ENCODE measurements at regions not wholly inside any gene's neighbourhood (a gene's known extent, or its start where the extent isn't known, plus 50 kb on each side); places are given as distances from the start of the nearest gene placed in this dataset.

GRCh38 chr10:76719006-76719405 is 918.6 kb downstream of the KCNMA1 start:
- Histone ChIP-seq H3K9me3 (ENCODE audit: low read depth, low read length, poor library complexity, severe bottlenecking) (no peaks in the 10 kb centered on the region), H3K27me3 (replicated peaks; ENCODE audit: insufficient read depth, low read depth, low read length, poor library complexity) (no peaks in the 10 kb centered on the region), H3K4me3 (ENCODE audit: low read depth, low read length, poor library complexity, severe bottlenecking) (no peak overlapping the region), H3K36me3 (ENCODE audit: insufficient read depth, low read length, poor library complexity, severe bottlenecking) (no peaks in the 10 kb centered on the region), H3K4me1 (ENCODE audit: insufficient read depth, low read length, poor library complexity, severe bottlenecking) (no peaks in the 10 kb centered on the region), H3K27ac (ENCODE audit: low read depth, low read length, poor library complexity, severe bottlenecking) (no peak overlapping the region)
- no TSS peak for BruUV-seq (replicated peaks)
- no peak for DNase-seq (ENCODE audit: low spot score)
- CTCF ChIA-PET = no interaction called here
- TF ChIP-seq, protein P1, sequence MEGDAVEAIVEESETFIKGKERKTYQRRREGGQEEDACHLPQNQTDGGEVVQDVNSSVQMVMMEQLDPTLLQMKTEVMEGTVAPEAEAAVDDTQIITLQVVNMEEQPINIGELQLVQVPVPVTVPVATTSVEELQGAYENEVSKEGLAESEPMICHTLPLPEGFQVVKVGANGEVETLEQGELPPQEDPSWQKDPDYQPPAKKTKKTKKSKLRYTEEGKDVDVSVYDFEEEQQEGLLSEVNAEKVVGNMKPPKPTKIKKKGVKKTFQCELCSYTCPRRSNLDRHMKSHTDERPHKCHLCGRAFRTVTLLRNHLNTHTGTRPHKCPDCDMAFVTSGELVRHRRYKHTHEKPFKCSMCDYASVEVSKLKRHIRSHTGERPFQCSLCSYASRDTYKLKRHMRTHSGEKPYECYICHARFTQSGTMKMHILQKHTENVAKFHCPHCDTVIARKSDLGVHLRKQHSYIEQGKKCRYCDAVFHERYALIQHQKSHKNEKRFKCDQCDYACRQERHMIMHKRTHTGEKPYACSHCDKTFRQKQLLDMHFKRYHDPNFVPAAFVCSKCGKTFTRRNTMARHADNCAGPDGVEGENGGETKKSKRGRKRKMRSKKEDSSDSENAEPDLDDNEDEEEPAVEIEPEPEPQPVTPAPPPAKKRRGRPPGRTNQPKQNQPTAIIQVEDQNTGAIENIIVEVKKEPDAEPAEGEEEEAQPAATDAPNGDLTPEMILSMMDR (conservative IDR thresholded peaks at IDR 0.05; ENCODE audit: low read depth, low read length) = no peak
- no peak for TF ChIP-seq EZH2 (IDR thresholded peaks at IDR 0.05; ENCODE audit: borderline replicate concordance, low read depth, low read length, poor library complexity, severe bottlenecking)
- intact Hi-C loops (cut with micrococcal nuclease; ENCODE audit: unreplicated experiment) = no loop called here
- POLR2A ChIA-PET (ENCODE audit: low non-redundant PET) = no interaction called here

DNA sequence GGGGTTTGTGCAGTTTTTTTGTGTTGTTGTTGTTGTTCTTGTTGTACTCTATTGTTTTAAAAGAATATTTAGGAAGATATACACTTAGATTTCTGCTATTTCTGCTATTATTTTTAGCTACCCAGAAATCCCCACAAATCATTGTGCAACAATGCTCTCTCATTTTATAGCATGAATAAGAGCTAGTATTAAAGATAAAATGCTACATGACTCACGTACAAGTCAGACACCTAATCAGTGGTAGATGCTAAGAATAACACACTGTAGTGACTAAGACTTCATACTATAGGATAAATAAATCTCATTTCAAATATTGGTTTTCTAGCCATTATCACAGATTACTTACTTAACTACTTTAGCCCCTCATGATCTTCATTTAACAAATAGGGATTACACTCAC is 920.5 kb downstream of the KCNMA1 start:
- DNase-seq (ENCODE audit: low spot score) = no peak
- no TSS peak for BruUV-seq (replicated peaks)
- no peaks in the 10 kb centered on the region for H3K4me1 ChIP-seq (ENCODE audit: insufficient read depth, low read length, poor library complexity, severe bottlenecking)
- H3K36me3 ChIP-seq (ENCODE audit: insufficient read depth, low read length, poor library complexity, severe bottlenecking) = no peaks in the 10 kb centered on the region
- intact Hi-C loops (cut with micrococcal nuclease; ENCODE audit: unreplicated experiment) = no loop called here
- no peak for TF ChIP-seq EZH2 (IDR thresholded peaks at IDR 0.05; ENCODE audit: borderline replicate concordance, low read depth, low read length, poor library complexity, severe bottlenecking)
- TF ChIP-seq, protein P1 (conservative IDR thresholded peaks at IDR 0.05; ENCODE audit: low read depth, low read length) = no peak
- POLR2A ChIA-PET (ENCODE audit: low non-redundant PET) = no interaction called here
- no peaks in the 10 kb centered on the region for H3K27me3 ChIP-seq (replicated peaks; ENCODE audit: insufficient read depth, low read depth, low read length, poor library complexity)
- H3K9me3 ChIP-seq (ENCODE audit: low read depth, low read length, poor library complexity, severe bottlenecking) = no peaks in the 10 kb centered on the region
- no peak overlapping the region for H3K4me3 ChIP-seq (ENCODE audit: low read depth, low read length, poor library complexity, severe bottlenecking)
- CTCF ChIA-PET = no interaction called here
- no peak overlapping the region for H3K27ac ChIP-seq (ENCODE audit: low read depth, low read length, poor library complexity, severe bottlenecking)

- no peak for DNase-seq (ENCODE audit: low spot score)
- H3K27ac ChIP-seq (ENCODE audit: low read depth, low read length, poor library complexity, severe bottlenecking) = no peak overlapping the region
- H3K9me3 ChIP-seq (ENCODE audit: low read depth, low read length, poor library complexity, severe bottlenecking) = no peaks in the 10 kb centered on the region
- BruUV-seq (replicated peaks) = no TSS peak
- H3K36me3 ChIP-seq (ENCODE audit: insufficient read depth, low read length, poor library complexity, severe bottlenecking) = no peaks in the 10 kb centered on the region
- no peaks in the 10 kb centered on the region for H3K27me3 ChIP-seq (replicated peaks; ENCODE audit: insufficient read depth, low read depth, low read length, poor library complexity)
- intact Hi-C loops (cut with micrococcal nuclease; ENCODE audit: unreplicated experiment) = no loop called here
- POLR2A ChIA-PET (ENCODE audit: low non-redundant PET) = no interaction called here
- CTCF ChIA-PET = no interaction called here
- no peak for TF ChIP-seq EZH2 (IDR thresholded peaks at IDR 0.05; ENCODE audit: borderline replicate concordance, low read depth, low read length, poor library complexity, severe bottlenecking)
- TF ChIP-seq, protein P1 (conservative IDR thresholded peaks at IDR 0.05; ENCODE audit: low read depth, low read length) = no peak
- no peak overlapping the region for H3K4me3 ChIP-seq (ENCODE audit: low read depth, low read length, poor library complexity, severe bottlenecking)
- H3K4me1 ChIP-seq (ENCODE audit: insufficient read depth, low read length, poor library complexity, severe bottlenecking) = no peaks in the 10 kb centered on the region
These were observed 926.2 kb downstream of the KCNMA1 start for GRCh38 chr10:76711222-76711997.

Measured in A673 (cell line).